ENCODE measurements at regions not wholly inside any gene's neighbourhood (a gene's known extent, or its start where the extent isn't known, plus 50 kb on each side); places are given as distances from the start of the nearest gene placed in this dataset.
A peak's percentile ranks its signal among the peaks of the same experiment; 100 is the strongest.
"Not testable (repeated sequence)": the region's sequence is repeated elsewhere in the genome, so short reads cannot be mapped to it uniquely, and the experiment has no call there.

GRCh38 chr5:96322217-96322616, 110.8 kb downstream of the PCSK1 start:
- TF ChIP-seq EZH2 (IDR thresholded peaks at IDR 0.05; ENCODE audit: low read depth) (no peak), CTCF (conservative IDR thresholded peaks at IDR 0.05) (no peak)
- intact Hi-C loops (cut with micrococcal nuclease; ENCODE audit: unreplicated experiment) = no loop called here
- POLR2A ChIA-PET (ENCODE audit: unreplicated experiment) = no interaction called here
- H3K9me3 ChIP-seq (ENCODE audit: insufficient read depth, low read depth) = peaks cover 4% of the 10 kb centered on the region
- H3K9me2 ChIP-seq (ENCODE audit: insufficient read depth) = no peaks in the 10 kb centered on the region
- no peak overlapping the region for H3K27ac ChIP-seq
- H4K20me1 ChIP-seq (ENCODE audit: insufficient read depth) = no peaks in the 10 kb centered on the region
- no peaks in the 10 kb centered on the region for H3K27me3 ChIP-seq (ENCODE audit: insufficient read depth, low read depth)
- CTCF ChIA-PET = no interaction called here
- no peaks in the 10 kb centered on the region; the same call in none of the 2 replicates for H3F3A ChIP-seq (ENCODE audit: insufficient read depth, low read depth)
- H3K36me3 ChIP-seq (ENCODE audit: low read depth) = no peaks in the 10 kb centered on the region
- no TSS peak for BruUV-seq (replicated peaks)
- peaks cover 28% of the 10 kb centered on the region for H3K4me1 ChIP-seq (replicated peaks; ENCODE audit: insufficient read depth)
- H2AFZ ChIP-seq = no peak overlapping the region
- no peak overlapping the region for H3K4me2 ChIP-seq
- no peak for DNase-seq
- H3K79me2 ChIP-seq (ENCODE audit: low read depth) = no peaks in the 10 kb centered on the region
- no peak overlapping the region for H3K4me3 ChIP-seq

GRCh38 chr5:96321345-96321744, 111.7 kb downstream of the PCSK1 start:
- peak overlapping the region; percentile 73 for H3K27ac ChIP-seq
- H3K36me3 ChIP-seq (ENCODE audit: low read depth) = no peaks in the 10 kb centered on the region
- BruUV-seq (replicated peaks) = no TSS peak
- H3K4me3 ChIP-seq = no peak overlapping the region
- TF ChIP-seq CTCF (conservative IDR thresholded peaks at IDR 0.05) = no peak
- no peak for TF ChIP-seq EZH2 (IDR thresholded peaks at IDR 0.05; ENCODE audit: low read depth)
- H3K4me2 ChIP-seq = peak overlapping the region; percentile 4; the same call in 1 of the 2 replicates
- H3F3A ChIP-seq (ENCODE audit: insufficient read depth, low read depth) = no peaks in the 10 kb centered on the region; the same call in none of the 2 replicates
- H4K20me1 ChIP-seq (ENCODE audit: insufficient read depth) = no peaks in the 10 kb centered on the region
- no peaks in the 10 kb centered on the region for H3K79me2 ChIP-seq (ENCODE audit: low read depth)
- intact Hi-C loops (cut with micrococcal nuclease; ENCODE audit: unreplicated experiment) = no loop called here
- peaks cover 28% of the 10 kb centered on the region for H3K4me1 ChIP-seq (replicated peaks; ENCODE audit: insufficient read depth)
- H3K9me2 ChIP-seq (ENCODE audit: insufficient read depth) = no peaks in the 10 kb centered on the region
- peak overlapping the region; percentile 40; the same call in 1 of the 2 replicates for H2AFZ ChIP-seq
- peak in 1 of 2 experiments; percentile 36 for DNase-seq
- peaks cover 4% of the 10 kb centered on the region for H3K9me3 ChIP-seq (ENCODE audit: insufficient read depth, low read depth)
- ChIA-PET POLR2A (ENCODE audit: unreplicated experiment) (no interaction called here), CTCF (no interaction called here)
- H3K27me3 ChIP-seq (ENCODE audit: insufficient read depth, low read depth) = no peaks in the 10 kb centered on the region

GRCh38 chr5:96320797-96321196, 112.3 kb downstream of the PCSK1 start:
- peak in 1 of 2 experiments; percentile 52 for DNase-seq
- H3K9me3 ChIP-seq (ENCODE audit: insufficient read depth, low read depth) = peaks cover 4% of the 10 kb centered on the region
- ChIA-PET POLR2A (ENCODE audit: unreplicated experiment) (no interaction called here), CTCF (no interaction called here)
- no peak for TF ChIP-seq EZH2 (IDR thresholded peaks at IDR 0.05; ENCODE audit: low read depth)
- TF ChIP-seq CTCF (conservative IDR thresholded peaks at IDR 0.05) = no peak
- peaks cover 28% of the 10 kb centered on the region for H3K4me1 ChIP-seq (replicated peaks; ENCODE audit: insufficient read depth)
- no peaks in the 10 kb centered on the region for H4K20me1 ChIP-seq (ENCODE audit: insufficient read depth)
- peak overlapping the region; percentile 4; the same call in 1 of the 2 replicates for H3K4me2 ChIP-seq
- peak overlapping the region; percentile 73 for H3K27ac ChIP-seq
- peak overlapping the region; percentile 40; the same call in 1 of the 2 replicates for H2AFZ ChIP-seq
- H3K27me3 ChIP-seq (ENCODE audit: insufficient read depth, low read depth) = no peaks in the 10 kb centered on the region
- no peak overlapping the region for H3K4me3 ChIP-seq
- no peaks in the 10 kb centered on the region for H3K9me2 ChIP-seq (ENCODE audit: insufficient read depth)
- no peaks in the 10 kb centered on the region for H3K79me2 ChIP-seq (ENCODE audit: low read depth)
- BruUV-seq (replicated peaks) = no TSS peak
- H3K36me3 ChIP-seq (ENCODE audit: low read depth) = no peaks in the 10 kb centered on the region
- no peaks in the 10 kb centered on the region; the same call in none of the 2 replicates for H3F3A ChIP-seq (ENCODE audit: insufficient read depth, low read depth)
- intact Hi-C loops (cut with micrococcal nuclease; ENCODE audit: unreplicated experiment) = no loop called here

- H3K4me2 ChIP-seq; POLR2A ChIA-PET (ENCODE audit: unreplicated experiment); BruUV-seq (replicated peaks): not testable (repeated sequence)
These were observed 112.9 kb downstream of the PCSK1 start for GRCh38 chr5:96319981-96320739.

More at GRCh38 chr5:96319981-96320739, 112.9 kb downstream of the PCSK1 start:
- H4K20me1 ChIP-seq (ENCODE audit: insufficient read depth); H2AFZ ChIP-seq; H3K4me3 ChIP-seq; intact Hi-C loops (cut with micrococcal nuclease; ENCODE audit: unreplicated experiment); H3K9me2 ChIP-seq (ENCODE audit: insufficient read depth); H3K9me3 ChIP-seq (ENCODE audit: insufficient read depth, low read depth); H3K79me2 ChIP-seq (ENCODE audit: low read depth); H3K27me3 ChIP-seq (ENCODE audit: insufficient read depth, low read depth); H3F3A ChIP-seq (ENCODE audit: insufficient read depth, low read depth); H3K36me3 ChIP-seq (ENCODE audit: low read depth); DNase-seq: not testable (repeated sequence)
- CTCF ChIA-PET = interaction anchor here (0.6 kb wide), 2 partner anchors 59 to 124 kb away, joined by 10 to 15 read pairs; no protein-coding TSS in a partner anchor
- Histone ChIP-seq H3K27ac (peak overlapping the region; percentile 73), H3K4me1 (replicated peaks; ENCODE audit: insufficient read depth) (peaks cover 28% of the 10 kb centered on the region)
